Choroid plexus epithelial cell (primary cell): ENCODE measurements at regions not wholly inside any gene's neighbourhood (a gene's known extent, or its start where the extent isn't known, plus 50 kb on each side); places are given as distances from the start of the nearest gene placed in this dataset.

Experiments
- DNase-seq: peaks from one replicate; pipeline ENCODE4 v3.0.0-alpha.2; 2010; ENCODE audit warnings: low read depth
- H3K4me3 ChIP-seq: 2 replicates; pipeline ENCODE4 v1.5.1; 2011; ENCODE audit warnings: low read depth, mild to moderate bottlenecking, control low read depth, low read length, moderate library complexity
- TF ChIP-seq, protein P1 (sequence below): conservative IDR thresholded peaks from 2 replicates; pipeline ENCODE4 v1.5.1; 2011; ENCODE audit warnings: low read depth, mild to moderate bottlenecking, control low read depth, inconsistent platforms, low read length, moderate library complexity

DNA sequence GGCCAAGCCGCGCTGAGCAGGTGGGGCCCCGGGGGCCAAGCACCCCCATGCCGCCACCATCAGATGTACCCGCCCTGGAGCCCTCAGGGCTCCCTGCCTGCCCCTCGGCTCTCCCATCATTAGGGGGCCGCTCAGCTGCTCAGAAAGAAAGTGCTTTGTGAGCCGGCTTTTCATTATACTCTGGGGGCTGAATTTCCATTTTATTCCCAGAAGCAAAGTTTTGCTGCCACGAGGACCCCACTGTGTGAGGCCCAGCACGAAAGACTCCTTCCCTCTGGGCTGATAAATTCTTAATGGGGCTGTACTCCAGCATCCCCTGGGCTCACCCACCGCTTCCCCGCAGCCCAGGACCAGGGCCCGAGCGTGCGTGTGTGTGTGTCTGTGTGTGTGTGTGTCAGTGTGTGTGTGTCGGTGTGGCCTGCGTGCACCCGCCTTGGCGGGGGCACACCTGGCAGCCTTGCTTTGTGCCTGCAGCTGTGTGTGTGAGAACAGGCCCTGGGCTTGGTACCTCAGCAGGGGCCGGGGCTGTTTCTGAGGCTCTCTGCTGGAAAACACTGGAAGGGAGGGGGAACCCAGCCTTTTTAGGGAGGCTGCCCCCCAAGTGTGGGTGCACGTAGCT is 103.0 kb upstream of the GSE1 start:
- no peak for DNase-seq
- H3K4me3 ChIP-seq, result no peak overlapping the region
- TF ChIP-seq, protein P1, sequence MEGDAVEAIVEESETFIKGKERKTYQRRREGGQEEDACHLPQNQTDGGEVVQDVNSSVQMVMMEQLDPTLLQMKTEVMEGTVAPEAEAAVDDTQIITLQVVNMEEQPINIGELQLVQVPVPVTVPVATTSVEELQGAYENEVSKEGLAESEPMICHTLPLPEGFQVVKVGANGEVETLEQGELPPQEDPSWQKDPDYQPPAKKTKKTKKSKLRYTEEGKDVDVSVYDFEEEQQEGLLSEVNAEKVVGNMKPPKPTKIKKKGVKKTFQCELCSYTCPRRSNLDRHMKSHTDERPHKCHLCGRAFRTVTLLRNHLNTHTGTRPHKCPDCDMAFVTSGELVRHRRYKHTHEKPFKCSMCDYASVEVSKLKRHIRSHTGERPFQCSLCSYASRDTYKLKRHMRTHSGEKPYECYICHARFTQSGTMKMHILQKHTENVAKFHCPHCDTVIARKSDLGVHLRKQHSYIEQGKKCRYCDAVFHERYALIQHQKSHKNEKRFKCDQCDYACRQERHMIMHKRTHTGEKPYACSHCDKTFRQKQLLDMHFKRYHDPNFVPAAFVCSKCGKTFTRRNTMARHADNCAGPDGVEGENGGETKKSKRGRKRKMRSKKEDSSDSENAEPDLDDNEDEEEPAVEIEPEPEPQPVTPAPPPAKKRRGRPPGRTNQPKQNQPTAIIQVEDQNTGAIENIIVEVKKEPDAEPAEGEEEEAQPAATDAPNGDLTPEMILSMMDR, result no peak

DNA sequence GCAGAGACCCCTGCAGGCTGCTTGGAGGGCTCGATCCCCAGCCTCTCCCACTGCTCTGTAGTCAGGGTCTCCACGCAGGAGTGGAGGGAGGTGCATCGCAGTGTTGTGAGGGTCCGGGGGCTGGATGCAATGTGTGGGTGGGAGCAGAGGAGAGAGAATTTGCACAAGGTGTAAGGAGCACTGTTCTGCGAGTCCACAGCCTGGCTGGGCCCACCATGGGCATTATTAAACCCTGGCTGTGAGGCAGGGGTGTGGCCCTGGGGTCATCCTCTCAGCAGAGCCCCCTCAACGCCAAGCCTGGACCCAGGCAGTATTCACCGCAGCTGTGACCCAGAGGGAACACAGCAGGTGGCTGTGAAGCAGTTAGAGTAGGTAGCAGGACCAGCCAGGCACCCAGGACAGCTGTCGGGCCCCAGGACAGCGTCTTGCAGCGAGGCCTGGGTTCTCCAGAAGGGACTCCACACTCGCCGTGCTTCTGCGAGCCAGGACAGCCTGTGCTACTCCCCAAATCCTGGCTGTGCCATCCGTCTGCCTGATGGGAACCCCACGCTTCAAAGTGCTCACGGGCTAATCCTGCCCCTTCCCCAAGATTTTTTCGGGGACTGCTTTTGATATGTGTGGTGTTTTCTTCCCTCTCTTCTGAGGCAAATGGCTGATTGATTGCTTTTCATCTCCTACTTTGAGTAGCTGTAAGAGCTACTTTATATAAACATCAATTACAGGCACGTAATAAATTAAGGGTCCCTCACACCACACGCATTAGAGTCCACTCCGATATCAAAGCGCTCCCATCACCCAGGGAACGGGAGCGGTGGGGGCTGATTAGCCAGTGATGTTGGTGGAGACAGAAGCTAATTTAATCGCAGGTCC is 100.9 kb upstream of the GSE1 start:
- no peak overlapping the region for H3K4me3 ChIP-seq
- TF ChIP-seq, protein P1, result no peak
- DNase-seq, result no peak

DNA sequence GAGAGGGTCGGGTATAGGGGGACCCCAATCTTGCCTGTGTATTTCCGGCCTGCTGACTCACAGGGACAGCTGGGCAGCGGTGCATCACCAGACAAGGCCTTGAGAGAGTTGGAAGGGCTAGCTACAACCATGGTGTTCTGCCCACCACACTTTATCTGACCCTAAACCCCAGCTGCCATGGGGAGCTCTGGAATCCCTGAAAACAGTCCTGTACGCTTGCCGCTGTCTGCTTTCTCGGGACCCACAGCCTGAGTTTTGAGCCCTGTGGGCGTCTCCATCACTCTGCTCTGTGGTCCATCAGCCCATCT is 100.4 kb upstream of the GSE1 start:
- TF ChIP-seq, protein P1, result no peak
- H3K4me3 ChIP-seq, result no peak overlapping the region
- DNase-seq, result no peak

DNA sequence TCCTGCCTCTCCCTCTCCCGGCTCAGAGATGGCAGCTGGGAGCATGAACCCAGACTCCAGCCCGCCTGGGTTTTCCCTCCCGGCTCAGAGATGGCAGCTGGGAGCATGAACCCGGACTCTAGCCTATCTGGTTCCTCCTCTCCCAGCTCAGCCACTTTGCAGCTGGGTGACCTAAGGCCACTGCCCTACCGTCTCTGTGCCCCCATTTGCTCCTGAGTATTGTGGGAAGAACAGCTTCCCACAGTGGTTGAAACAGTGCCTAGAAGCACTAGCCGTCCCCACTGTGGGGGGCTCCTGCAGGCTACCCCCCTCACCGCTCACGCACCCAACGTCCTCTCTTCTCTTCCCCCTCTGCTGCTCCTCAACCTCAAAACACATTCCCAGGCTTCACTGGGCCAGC is 99.9 kb upstream of the GSE1 start:
- TF ChIP-seq, protein P1, result no peak

DNA sequence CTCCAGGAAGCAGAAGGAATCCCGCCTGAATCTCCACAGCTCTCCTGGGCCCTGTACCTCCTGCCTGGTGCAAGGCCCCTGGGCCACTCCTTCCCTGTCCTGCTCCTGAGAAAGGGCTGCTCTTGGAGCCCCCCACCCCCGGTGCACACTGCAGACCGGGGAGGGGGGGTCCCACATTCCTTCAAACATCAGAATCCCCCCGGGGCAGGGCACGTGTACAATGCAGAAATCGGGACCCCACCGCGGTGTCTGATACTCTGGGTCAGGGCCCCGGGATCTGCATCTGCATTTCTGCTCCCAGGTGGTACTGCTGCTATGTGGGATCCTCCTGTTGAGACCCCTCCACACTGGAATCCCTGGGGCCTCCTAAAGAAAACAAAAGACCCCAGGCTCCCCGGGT is 99.5 kb upstream of the GSE1 start:
- TF ChIP-seq, protein P1, result no peak
- H3K4me3 ChIP-seq, result no peak overlapping the region
- no peak for DNase-seq

More for the DNA sequence above, 99.9 kb upstream of the GSE1 start:
- no peak for DNase-seq
- no peak overlapping the region for H3K4me3 ChIP-seq

DNA sequence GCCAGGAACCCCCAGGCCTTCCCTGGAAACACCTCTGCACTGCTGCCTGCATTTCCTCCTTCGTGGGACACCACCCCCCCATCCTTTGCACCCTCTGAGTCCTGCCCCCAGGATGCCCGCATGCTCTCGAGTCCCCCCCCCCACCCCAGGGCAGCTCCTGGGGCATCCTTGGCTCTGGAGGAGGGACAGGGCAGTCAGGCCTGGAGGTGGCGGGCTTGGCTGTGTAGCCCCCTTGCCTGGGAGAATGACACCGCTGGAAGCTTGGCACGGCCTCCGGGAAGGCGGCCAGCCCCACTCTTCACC is 98.9 kb upstream of the GSE1 start:
- H3K4me3 ChIP-seq, result no peak overlapping the region
- DNase-seq, result no peak
- TF ChIP-seq, protein P1, result no peak
